Activated gamma-delta T cell (primary cell): ENCODE measurements at regions not wholly inside any gene's neighbourhood (a gene's known extent, or its start where the extent isn't known, plus 50 kb on each side); places are given as distances from the start of the nearest gene placed in this dataset.
"Not testable (repeated sequence)": the region's sequence is repeated elsewhere in the genome, so short reads cannot be mapped to it uniquely, and the experiment has no call there.

Experiments
- DNase-seq: peaks from one replicate; lab custom pipeline; 2025; lab: John Stamatoyannopoulos, UW

GRCh38 chr16:80123189-80123588 is 417.6 kb upstream of the DYNLRB2 start:
- no peak for DNase-seq

GRCh38 chr16:80122115-80122514 is 418.7 kb upstream of the DYNLRB2 start:
- DNase-seq = no peak

GRCh38 chr16:80121522-80121909 is 419.3 kb upstream of the DYNLRB2 start:
- DNase-seq = no peak

- no peak for DNase-seq
Observed at GRCh38 chr16:80120899-80121521, 419.8 kb upstream of the DYNLRB2 start.

- DNase-seq = no peak
Observed at GRCh38 chr16:80117556-80118130, 423.1 kb upstream of the DYNLRB2 start.

- no peak for DNase-seq
Observed at GRCh38 chr16:80116711-80117110, 424.1 kb upstream of the DYNLRB2 start.

- no peak for DNase-seq
Observed at GRCh38 chr16:80114699-80115098, 426.1 kb upstream of the DYNLRB2 start.

- no peak for DNase-seq
Observed at GRCh38 chr16:80113873-80114574, 426.8 kb upstream of the DYNLRB2 start.

GRCh38 chr16:80109581-80109980 is 431.2 kb upstream of the DYNLRB2 start:
- DNase-seq = no peak

GRCh38 chr16:80107900-80108299 is 432.9 kb upstream of the DYNLRB2 start:
- DNase-seq = no peak

GRCh38 chr16:80105751-80106150 is 435.0 kb upstream of the DYNLRB2 start:
- DNase-seq = no peak

GRCh38 chr16:80105160-80105559 is 435.6 kb upstream of the DYNLRB2 start:
- no peak for DNase-seq

- DNase-seq = no peak
Observed at GRCh38 chr16:80104401-80104800, 436.4 kb upstream of the DYNLRB2 start.

- DNase-seq = no peak
Observed at GRCh38 chr16:80103463-80103862, 437.3 kb upstream of the DYNLRB2 start.

GRCh38 chr16:80100846-80101451 is 439.8 kb upstream of the DYNLRB2 start:
- no peak for DNase-seq

- DNase-seq = no peak
Observed at GRCh38 chr16:80100186-80100585, 440.6 kb upstream of the DYNLRB2 start.

GRCh38 chr16:80097098-80097497 is 443.7 kb upstream of the DYNLRB2 start:
- no peak for DNase-seq

- DNase-seq = no peak
Observed at GRCh38 chr16:80092681-80093080, 448.1 kb upstream of the DYNLRB2 start.

- DNase-seq = not testable (repeated sequence)
Observed at GRCh38 chr16:80091453-80091852, 449.3 kb upstream of the DYNLRB2 start.

- DNase-seq = no peak
Observed at GRCh38 chr16:80085606-80086005, 455.2 kb upstream of the DYNLRB2 start.

GRCh38 chr16:80084614-80085013 is 456.2 kb upstream of the DYNLRB2 start:
- DNase-seq = no peak

GRCh38 chr16:80084163-80084562 is 456.6 kb upstream of the DYNLRB2 start:
- no peak for DNase-seq

GRCh38 chr16:80082906-80083305 is 457.9 kb upstream of the DYNLRB2 start:
- DNase-seq = no peak
